ENCODE measurements at regions not wholly inside any gene's neighbourhood (a gene's known extent, or its start where the extent isn't known, plus 50 kb on each side); places are given as distances from the start of the nearest gene placed in this dataset.
A peak's percentile ranks its signal among the peaks of the same experiment; 100 is the strongest.

- no peak for DNase-seq (ENCODE audit: low read depth)
- H3K4me3 ChIP-seq (ENCODE audit: low read depth, low read length), result no peak overlapping the region
- no peak for TF ChIP-seq CTCF (conservative IDR thresholded peaks at IDR 0.05; ENCODE audit: low read depth, low read length)
Measured at GRCh38 chr3:180142472-180142871, 105.7 kb upstream of the PEX5L start.

DNA sequence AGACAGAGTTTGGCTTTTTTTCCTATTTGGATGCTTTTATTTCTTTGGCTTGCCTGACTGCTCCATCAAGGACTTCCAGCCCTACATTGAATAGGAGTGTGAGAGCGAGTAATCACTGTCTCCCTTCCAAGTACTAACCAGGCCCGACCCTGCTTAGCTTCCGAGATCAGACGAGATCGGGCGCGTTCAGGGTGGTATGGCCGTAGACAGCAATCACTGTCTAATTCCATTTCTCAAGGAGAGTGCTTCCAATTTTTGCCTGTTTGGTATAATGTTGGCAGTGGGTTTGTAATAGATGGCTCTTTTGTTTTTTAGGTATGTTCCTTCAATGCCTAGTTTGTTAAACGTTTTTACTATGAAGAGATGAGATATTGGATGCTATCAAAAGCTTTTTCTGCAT is 125.0 kb upstream of the PEX5L start:
- DNase-seq (ENCODE audit: low read depth), result no peak
- H3K4me3 ChIP-seq (ENCODE audit: low read depth, low read length), result no peak overlapping the region
- no peak for TF ChIP-seq CTCF (conservative IDR thresholded peaks at IDR 0.05; ENCODE audit: low read depth, low read length)

DNA sequence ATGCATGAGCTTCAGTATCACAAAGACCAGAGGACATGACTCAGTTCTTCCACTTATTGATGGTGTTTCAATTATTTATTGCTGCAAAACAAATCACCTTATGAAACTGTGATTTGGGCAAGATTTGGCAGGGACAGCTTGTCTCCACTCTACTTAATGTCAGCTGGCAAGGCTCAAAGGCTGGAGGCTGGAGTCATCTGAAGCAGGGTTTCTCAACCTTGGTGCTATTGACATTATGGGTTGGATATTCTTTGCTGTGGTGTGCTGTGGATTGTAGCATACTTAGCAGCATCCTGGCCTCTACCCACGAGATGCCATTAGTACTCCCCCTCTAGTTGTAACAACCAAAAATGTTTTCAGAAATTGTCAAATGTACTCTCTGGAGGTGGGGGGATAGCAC is 138.8 kb upstream of the PEX5L start:
- TF ChIP-seq CTCF (conservative IDR thresholded peaks at IDR 0.05; ENCODE audit: low read depth, low read length), result no peak
- no peak for DNase-seq (ENCODE audit: low read depth)

GRCh38 chr3:180176059-180176458 is 139.3 kb upstream of the PEX5L start:
- no peak for TF ChIP-seq CTCF (conservative IDR thresholded peaks at IDR 0.05; ENCODE audit: low read depth, low read length)
- no peak overlapping the region for H3K4me3 ChIP-seq (ENCODE audit: low read depth, low read length)
- no peak for DNase-seq (ENCODE audit: low read depth)

More for the DNA sequence above, 138.8 kb upstream of the PEX5L start:
- no peak overlapping the region for H3K4me3 ChIP-seq (ENCODE audit: low read depth, low read length)

GRCh38 chr3:180177255-180177654 is 140.5 kb upstream of the PEX5L start:
- TF ChIP-seq CTCF (conservative IDR thresholded peaks at IDR 0.05; ENCODE audit: low read depth, low read length), result no peak
- no peak for DNase-seq (ENCODE audit: low read depth)

GRCh38 chr3:180179562-180179961 is 142.8 kb upstream of the PEX5L start:
- no peak overlapping the region for H3K4me3 ChIP-seq (ENCODE audit: low read depth, low read length)
- no peak for DNase-seq (ENCODE audit: low read depth)
- no peak for TF ChIP-seq CTCF (conservative IDR thresholded peaks at IDR 0.05; ENCODE audit: low read depth, low read length)

More at GRCh38 chr3:180177255-180177654, 140.5 kb upstream of the PEX5L start:
- H3K4me3 ChIP-seq (ENCODE audit: low read depth, low read length), result no peak overlapping the region

GRCh38 chr3:180180795-180181194 is 144.1 kb upstream of the PEX5L start:
- no peak overlapping the region for H3K4me3 ChIP-seq (ENCODE audit: low read depth, low read length)
- TF ChIP-seq CTCF (conservative IDR thresholded peaks at IDR 0.05; ENCODE audit: low read depth, low read length), result no peak
- peak; percentile 1 for DNase-seq (ENCODE audit: low read depth)
